ENCODE measurements at regions not wholly inside any gene's neighbourhood (a gene's known extent, or its start where the extent isn't known, plus 50 kb on each side); places are given as distances from the start of the nearest gene placed in this dataset.
"Not testable (repeated sequence)": the region's sequence is repeated elsewhere in the genome, so short reads cannot be mapped to it uniquely, and the experiment has no call there.

DNA sequence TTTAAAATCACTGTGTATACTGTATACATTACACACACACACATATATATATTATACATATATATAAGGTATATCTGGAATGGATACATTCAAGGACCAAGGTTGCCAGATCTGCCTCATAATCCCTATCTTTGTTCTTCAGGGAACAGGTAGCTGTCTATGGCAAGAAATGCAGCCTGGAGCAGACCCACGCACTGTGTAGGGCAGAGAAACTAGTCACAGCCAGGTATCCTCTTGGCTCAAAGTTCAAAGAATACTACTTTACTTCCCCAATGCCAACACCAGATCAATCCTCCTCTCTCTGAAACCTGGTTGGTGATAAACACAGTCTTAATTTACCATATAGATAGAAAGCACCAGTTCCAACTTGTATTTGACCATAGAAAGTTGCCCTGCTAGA, 313.6 kb downstream of the PRELID2 start:
- H3K27ac Mint-ChIP-seq: no peak overlapping the region
- ATAC-seq (replicated peaks): no peak

DNA sequence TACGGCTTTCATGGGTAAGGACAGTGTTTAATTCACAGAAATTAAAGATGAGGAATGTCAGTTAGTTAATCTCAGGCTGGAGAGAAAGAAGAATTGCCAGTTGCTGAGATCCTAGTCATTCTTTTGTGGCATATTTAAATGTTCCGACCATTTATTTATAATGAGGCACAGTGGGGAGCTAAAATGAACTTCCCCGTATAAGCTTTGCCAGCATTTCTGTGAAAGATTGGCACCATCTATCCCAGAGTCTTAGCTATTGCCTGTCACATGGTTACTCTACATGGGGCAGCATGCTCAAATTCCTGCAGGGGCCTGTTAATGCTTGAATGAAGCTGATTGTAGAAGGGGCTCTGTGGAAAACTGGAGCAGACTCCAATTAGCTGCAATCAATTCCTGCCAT, 314.1 kb downstream of the PRELID2 start:
- Mint-ChIP-seq H3K27ac (no peak overlapping the region), H3K4me1 (no peaks in the 10 kb centered on the region), H3K27me3 (no peaks in the 10 kb centered on the region), H3K9me3 (peaks cover 2 to 5% of the 10 kb centered on the region in 2 donors), H3K4me3 (no peak overlapping the region), H3K36me3 (no peaks in the 10 kb centered on the region)
- ATAC-seq (replicated peaks) (no peak), DNase-seq (no peak)

More for the DNA sequence above, 313.6 kb downstream of the PRELID2 start:
- H3K4me3 Mint-ChIP-seq: no peak overlapping the region
- H3K9me3 Mint-ChIP-seq: peaks cover 0 to 5% of the 10 kb centered on the region in 2 donors
- no peaks in the 10 kb centered on the region for H3K36me3 Mint-ChIP-seq
- no peak for DNase-seq
- no peaks in the 10 kb centered on the region for H3K4me1 Mint-ChIP-seq
- no peaks in the 10 kb centered on the region for H3K27me3 Mint-ChIP-seq

DNA sequence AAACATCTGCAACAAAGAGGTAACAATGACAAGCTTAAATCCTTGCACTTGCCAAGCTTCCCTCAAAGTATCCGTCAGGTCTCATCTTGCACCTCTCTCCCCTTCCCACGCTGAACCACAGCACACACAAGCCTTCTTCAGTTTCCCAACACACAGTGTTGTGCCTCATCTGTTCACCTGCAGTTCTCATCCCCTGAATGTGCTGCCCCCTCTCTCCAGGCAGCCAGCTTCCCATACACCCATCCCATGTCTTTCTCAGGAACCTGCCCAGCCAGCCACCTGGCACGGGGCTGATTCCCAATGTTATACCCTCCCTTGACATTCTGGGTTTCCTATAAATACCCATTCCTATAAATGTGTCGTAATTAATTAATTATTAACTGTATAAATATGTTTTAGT, 314.8 kb downstream of the PRELID2 start:
- H3K27ac Mint-ChIP-seq: no peak overlapping the region
- no peaks in the 10 kb centered on the region for H3K27me3 Mint-ChIP-seq
- ATAC-seq (replicated peaks): no peak
- no peak for DNase-seq
- no peaks in the 10 kb centered on the region for H3K36me3 Mint-ChIP-seq
- peaks cover 5 to 6% of the 10 kb centered on the region in 2 donors for H3K9me3 Mint-ChIP-seq
- no peak overlapping the region for H3K4me3 Mint-ChIP-seq
- no peaks in the 10 kb centered on the region for H3K4me1 Mint-ChIP-seq

DNA sequence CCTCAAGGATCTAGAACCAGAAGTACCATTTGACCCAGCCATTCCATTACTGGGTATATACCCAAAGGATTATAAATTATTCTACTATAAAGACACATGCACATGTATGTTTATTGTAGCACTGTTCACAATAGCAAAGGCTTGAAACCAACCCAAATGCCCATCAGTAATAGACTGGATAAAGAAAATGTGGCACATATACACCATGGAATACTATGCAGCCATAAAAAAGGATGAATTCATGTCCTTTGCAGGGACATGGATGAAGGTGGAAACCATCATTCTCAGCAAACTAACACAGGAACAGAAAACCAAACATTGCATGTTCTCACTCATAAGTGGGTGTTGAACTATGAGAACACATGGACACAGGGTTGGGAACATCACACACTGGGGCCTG, 317.6 kb downstream of the PRELID2 start:
- not testable (repeated sequence) for H3K4me1 Mint-ChIP-seq; ATAC-seq (replicated peaks); H3K36me3 Mint-ChIP-seq; H3K27ac Mint-ChIP-seq; H3K4me3 Mint-ChIP-seq; DNase-seq; H3K27me3 Mint-ChIP-seq
- H3K9me3 Mint-ChIP-seq: peaks cover 5 to 13% of the 10 kb centered on the region in 2 donors

DNA sequence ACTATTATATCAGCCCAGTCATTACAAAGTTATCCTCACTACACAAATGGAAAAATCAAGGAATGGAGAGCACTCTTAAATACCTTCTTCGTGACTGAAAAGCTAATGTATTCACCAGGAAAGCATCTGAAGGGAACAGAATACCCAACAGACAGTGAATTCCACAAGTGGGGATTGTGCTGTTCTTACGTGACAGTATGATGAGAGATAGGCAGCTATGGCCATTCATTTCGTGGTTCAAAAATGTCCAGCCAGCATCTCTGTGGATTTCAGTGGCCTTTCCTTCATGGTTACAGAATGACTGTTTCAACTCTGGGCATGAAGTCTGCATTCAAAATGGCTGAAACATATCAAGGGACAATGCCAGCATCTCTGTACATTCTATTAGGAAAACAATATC, 323.8 kb downstream of the PRELID2 start:
- H3K4me3 Mint-ChIP-seq: no peak overlapping the region
- ATAC-seq (replicated peaks) (no peak), DNase-seq (no peak)
- H3K4me1 Mint-ChIP-seq: no peaks in the 10 kb centered on the region
- no peak overlapping the region for H3K27ac Mint-ChIP-seq
- H3K9me3 Mint-ChIP-seq: peaks cover 5 to 10% of the 10 kb centered on the region in 2 donors
- no peaks in the 10 kb centered on the region for H3K36me3 Mint-ChIP-seq
- no peaks in the 10 kb centered on the region for H3K27me3 Mint-ChIP-seq

DNA sequence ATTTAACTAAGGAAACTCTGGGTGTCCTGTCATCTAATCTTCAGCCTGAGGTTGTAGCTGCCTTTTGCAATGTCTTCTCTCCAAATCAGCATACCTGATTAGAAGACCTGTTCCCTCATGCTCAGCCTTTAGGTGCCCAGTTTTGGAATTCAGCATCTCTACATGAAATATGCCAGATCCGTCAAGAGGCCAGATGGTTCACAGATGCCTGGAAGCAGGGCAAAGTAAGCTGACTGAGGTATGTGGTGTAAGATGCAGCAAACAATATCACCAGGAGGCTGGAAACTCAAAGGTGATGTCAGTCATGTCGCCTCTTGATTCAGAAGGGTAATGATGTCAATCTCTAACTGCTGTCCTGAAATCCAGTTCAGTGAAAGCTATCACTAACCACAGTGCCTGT, 324.4 kb downstream of the PRELID2 start:
- no peak overlapping the region for H3K4me3 Mint-ChIP-seq
- DNase-seq (no peak), ATAC-seq (replicated peaks) (no peak)
- H3K9me3 Mint-ChIP-seq: peaks cover under 1 to 9% of the 10 kb centered on the region in 2 donors
- no peaks in the 10 kb centered on the region for H3K4me1 Mint-ChIP-seq
- H3K27me3 Mint-ChIP-seq: no peaks in the 10 kb centered on the region
- H3K27ac Mint-ChIP-seq: no peak overlapping the region
- H3K36me3 Mint-ChIP-seq: no peaks in the 10 kb centered on the region

DNA sequence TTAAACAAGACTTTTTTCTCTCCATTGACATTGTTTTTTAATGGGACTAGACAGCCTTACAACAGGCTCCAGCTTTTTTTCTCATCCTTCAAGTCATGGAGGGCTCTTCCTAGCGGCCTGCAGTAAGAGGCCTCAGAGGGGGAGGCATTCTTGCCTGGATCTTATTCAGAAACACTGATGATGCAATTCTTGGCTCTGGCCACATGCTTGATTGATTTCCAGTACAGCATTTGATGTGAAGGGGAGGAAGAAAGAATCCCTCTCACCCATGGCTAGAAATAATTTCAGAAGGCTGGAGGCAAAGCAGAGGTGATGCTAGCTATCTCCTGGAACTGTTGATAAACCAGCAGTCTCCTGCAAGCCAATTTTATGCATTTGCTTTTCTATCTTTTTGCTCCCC, 324.8 kb downstream of the PRELID2 start:
- ATAC-seq (replicated peaks): no peak
- H3K4me3 Mint-ChIP-seq: no peak overlapping the region
- no peaks in the 10 kb centered on the region for H3K4me1 Mint-ChIP-seq
- H3K27me3 Mint-ChIP-seq: no peaks in the 10 kb centered on the region
- H3K9me3 Mint-ChIP-seq: peaks cover 0 to 9% of the 10 kb centered on the region in 2 donors
- no peaks in the 10 kb centered on the region for H3K36me3 Mint-ChIP-seq
- DNase-seq: no peak
- H3K27ac Mint-ChIP-seq: no peak overlapping the region

DNA sequence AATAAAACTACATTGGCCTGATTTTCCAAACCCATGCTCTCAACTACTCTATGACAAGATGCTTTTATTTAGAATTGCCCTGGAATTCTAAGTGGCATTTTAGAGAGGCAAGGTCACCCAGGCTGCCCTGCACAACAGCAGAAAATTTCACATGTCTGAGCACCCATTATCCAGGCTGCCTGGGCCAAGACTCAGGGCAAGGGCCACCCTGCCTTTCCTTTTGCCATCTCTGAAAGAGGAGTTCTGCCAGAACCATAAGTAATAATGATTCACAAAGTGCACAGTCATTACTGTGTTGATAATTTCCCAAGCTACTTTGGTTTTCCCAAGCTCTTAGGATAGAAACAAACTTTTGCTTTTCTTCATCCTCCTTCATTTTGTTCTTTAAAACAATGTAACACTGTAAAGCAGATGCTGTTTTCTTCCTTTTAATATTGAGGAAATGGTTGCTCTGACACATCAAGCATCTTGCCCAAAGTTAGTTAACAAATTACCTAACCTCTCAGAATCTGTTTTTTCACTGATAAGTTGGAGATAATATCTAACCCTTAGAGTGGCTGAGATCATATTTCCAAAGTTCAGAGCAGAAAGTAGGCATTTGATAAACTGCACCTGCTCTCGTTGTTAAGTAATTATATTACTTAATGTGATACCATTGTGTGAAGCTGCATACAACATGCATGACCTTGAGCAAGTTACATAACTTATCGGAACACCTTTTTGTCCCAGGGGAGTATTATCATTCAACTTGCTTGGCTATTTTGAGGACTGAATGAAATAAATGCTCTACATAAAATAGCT, 325.6 kb downstream of the PRELID2 start:
- Mint-ChIP-seq H3K4me1 (no peaks in the 10 kb centered on the region), H3K27me3 (no peaks in the 10 kb centered on the region), H3K36me3 (no peaks in the 10 kb centered on the region), H3K9me3 (peaks cover 0 to 10% of the 10 kb centered on the region in 2 donors), H3K4me3 (no peak overlapping the region), H3K27ac (no peak overlapping the region)
- ATAC-seq (replicated peaks): no peak
- DNase-seq: no peak

DNA sequence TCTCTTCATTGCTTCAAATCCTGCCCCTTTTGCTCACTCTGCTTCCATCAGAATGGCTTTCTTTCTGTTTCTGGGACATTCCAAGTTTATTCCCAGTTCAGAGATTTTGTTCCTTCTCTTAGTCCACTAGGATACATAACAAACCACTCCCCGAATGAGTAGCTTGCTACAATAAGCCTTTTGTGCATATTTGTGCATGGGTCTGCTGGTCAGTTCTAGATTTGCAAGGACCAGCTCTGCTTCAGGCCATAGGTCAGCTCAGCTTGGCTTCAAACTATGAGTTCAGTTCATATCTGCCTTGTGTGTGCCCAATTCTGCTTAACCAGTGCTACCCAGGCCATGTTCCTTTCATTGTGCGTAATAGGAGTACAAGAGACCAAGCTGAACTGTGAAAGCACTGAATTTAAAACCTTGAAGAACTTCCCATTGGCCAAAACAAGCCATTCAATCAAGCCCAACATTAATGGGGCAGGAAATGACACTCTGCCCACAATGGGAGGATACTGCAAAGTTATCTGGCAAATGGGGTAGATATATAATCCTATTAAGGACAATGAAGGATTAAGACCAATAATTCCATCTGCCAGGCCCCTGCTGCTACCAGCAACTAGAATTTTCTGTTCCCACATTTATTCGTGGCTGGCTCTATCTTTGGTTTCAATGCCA, 328.8 kb downstream of the PRELID2 start:
- Mint-ChIP-seq H3K9me3 (peaks cover 14 to 15% of the 10 kb centered on the region in 2 donors), H3K4me3 (no peak overlapping the region), H3K27me3 (no peaks in the 10 kb centered on the region), H3K4me1 (no peaks in the 10 kb centered on the region), H3K36me3 (no peaks in the 10 kb centered on the region), H3K27ac (no peak overlapping the region)
- ATAC-seq (replicated peaks) (no peak), DNase-seq (no peak)

DNA sequence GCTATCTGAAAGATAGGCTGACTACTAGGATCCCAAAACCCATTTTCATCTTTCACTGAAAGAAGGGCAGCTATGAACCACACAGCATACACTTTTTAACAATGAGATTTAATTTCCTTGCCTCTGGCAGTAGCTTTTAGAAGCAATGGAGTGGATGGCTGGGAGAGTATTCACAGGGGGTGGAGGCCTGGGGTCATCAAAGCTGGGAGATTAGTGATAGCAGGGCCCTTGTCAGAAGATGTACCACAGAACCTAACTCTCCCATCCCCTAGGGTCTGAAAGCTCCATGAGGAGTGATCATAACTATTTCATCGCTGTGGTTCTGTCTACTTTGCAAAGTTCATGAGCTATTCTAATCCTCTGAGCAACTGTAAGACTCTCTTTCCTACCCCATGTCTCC, 332.2 kb downstream of the PRELID2 start:
- ATAC-seq (replicated peaks) (no peak), DNase-seq (no peak)
- no peak overlapping the region for H3K4me3 Mint-ChIP-seq
- no peak overlapping the region for H3K27ac Mint-ChIP-seq
- no peaks in the 10 kb centered on the region for H3K36me3 Mint-ChIP-seq
- H3K27me3 Mint-ChIP-seq: no peaks in the 10 kb centered on the region
- no peaks in the 10 kb centered on the region for H3K4me1 Mint-ChIP-seq
- peaks cover 16 to 23% of the 10 kb centered on the region in 2 donors for H3K9me3 Mint-ChIP-seq

DNA sequence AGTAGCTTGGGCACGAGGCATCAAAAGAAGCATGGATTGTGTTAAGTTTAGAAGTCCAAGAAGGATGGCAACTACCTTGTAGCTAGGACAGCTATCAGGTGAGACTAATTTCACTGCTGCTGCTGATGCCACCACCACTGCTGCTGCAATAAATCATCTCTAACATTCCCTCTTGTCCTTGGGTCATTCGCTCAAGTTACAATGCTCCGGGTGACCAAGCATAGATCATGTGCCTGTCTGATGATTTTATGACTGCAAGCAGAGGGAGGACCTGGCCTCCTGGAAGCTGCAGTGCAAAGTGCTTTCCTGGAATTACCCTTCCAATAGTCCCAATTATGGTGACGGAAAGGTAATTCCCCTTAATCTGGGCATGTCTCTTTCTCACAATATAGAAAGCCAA, 334.4 kb downstream of the PRELID2 start:
- Mint-ChIP-seq H3K27ac (no peak overlapping the region), H3K36me3 (no peaks in the 10 kb centered on the region), H3K4me3 (no peak overlapping the region), H3K4me1 (no peaks in the 10 kb centered on the region), H3K9me3 (peaks cover 16 to 26% of the 10 kb centered on the region in 2 donors), H3K27me3 (no peaks in the 10 kb centered on the region)
- DNase-seq (no peak), ATAC-seq (replicated peaks) (no peak)

DNA sequence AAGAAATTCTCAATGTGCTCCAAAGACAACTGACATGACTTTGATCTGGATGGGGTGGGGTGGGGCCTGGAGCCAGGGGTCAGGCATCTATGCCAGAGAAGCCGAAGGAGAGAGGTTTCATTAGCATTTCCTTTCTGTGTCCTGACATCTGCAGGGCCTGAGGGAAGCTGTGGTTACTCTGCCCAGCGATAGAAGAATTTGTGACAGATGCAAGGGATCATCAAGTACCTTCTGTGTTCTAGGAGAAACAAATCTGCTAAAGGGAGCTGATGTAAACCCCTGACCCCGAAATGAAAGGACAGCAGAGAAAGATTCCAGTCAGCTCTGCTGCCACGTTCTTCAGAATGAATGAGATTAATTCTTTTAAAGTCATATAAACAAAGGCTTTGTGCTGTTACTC, 335.7 kb downstream of the PRELID2 start:
- no peak overlapping the region for H3K27ac Mint-ChIP-seq
- H3K4me3 Mint-ChIP-seq: no peak overlapping the region
- no peaks in the 10 kb centered on the region for H3K27me3 Mint-ChIP-seq
- ATAC-seq (replicated peaks) (no peak), DNase-seq (no peak)
- H3K36me3 Mint-ChIP-seq: no peaks in the 10 kb centered on the region
- peaks cover 17 to 26% of the 10 kb centered on the region in 2 donors for H3K9me3 Mint-ChIP-seq
- no peaks in the 10 kb centered on the region for H3K4me1 Mint-ChIP-seq

DNA sequence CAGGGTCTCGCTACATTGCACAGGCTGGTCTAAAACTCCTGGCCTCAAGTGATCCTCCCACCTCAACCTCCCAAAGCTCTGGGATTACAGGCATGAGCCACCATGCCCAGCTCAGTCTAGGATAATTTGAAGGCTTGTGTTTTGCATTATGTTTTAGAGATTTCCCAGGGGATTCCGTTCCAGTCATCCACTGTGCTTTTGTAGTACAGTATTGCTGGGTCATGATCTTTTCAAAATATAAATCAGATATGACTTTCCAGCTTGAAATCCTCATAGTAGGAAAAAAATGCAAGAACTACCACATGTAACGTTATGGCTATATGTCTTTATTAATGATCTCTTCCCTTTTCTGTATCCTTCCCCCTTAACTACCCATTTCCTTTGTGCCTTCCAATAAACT, 338.1 kb downstream of the PRELID2 start:
- H3K36me3 Mint-ChIP-seq: no peaks in the 10 kb centered on the region
- ATAC-seq (replicated peaks) (no peak), DNase-seq (no peak)
- no peak overlapping the region for H3K27ac Mint-ChIP-seq
- H3K4me1 Mint-ChIP-seq: no peaks in the 10 kb centered on the region
- peaks cover 16 to 23% of the 10 kb centered on the region in 2 donors for H3K9me3 Mint-ChIP-seq
- no peaks in the 10 kb centered on the region for H3K27me3 Mint-ChIP-seq
- no peak overlapping the region for H3K4me3 Mint-ChIP-seq

DNA sequence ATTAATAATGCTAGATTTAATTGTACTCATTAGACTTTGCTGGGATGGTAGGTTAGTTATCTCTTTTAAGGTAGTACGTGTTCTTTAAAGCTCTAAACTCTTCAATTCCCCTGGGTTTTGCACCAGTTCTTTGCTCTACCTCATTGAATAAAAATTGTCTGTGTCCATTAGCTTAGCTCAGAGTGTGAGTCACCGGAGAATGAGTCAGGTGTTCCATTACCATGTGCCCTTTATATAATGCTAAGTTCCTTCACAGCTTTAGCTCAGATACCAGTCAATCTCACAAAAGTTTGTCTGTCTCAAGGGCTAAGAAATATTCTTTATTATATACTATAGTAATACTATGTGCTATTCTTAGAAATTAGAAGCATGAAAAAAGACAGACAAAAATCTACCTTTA, 339.4 kb downstream of the PRELID2 start:
- ATAC-seq (replicated peaks) (no peak), DNase-seq (no peak)
- Mint-ChIP-seq H3K4me3 (no peak overlapping the region), H3K4me1 (no peaks in the 10 kb centered on the region), H3K27ac (no peak overlapping the region), H3K36me3 (no peaks in the 10 kb centered on the region), H3K27me3 (no peaks in the 10 kb centered on the region), H3K9me3 (peaks cover 10 to 17% of the 10 kb centered on the region in 2 donors)

DNA sequence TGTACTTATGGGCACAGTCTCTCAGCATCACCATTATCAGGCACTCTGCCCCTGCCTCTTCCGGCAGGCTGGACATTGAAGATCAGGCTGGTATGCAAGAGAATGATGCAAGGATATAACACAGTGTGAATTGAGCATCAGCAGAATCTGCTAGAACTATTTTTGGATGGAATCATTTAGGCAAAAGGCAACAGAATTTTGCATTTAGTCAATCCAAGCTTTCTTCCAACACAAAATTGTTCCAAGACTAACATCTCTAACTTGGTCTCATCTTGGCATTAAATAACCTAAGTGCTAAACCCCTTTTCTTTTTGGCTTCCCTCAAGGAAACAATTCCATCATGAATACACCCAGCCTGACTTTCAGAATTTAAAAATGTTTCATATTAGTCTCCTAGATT, 339.9 kb downstream of the PRELID2 start:
- Mint-ChIP-seq H3K27me3 (no peaks in the 10 kb centered on the region), H3K27ac (no peak overlapping the region), H3K36me3 (no peaks in the 10 kb centered on the region), H3K4me1 (no peaks in the 10 kb centered on the region), H3K9me3 (peaks cover 9 to 14% of the 10 kb centered on the region in 2 donors), H3K4me3 (no peak overlapping the region)
- DNase-seq (no peak), ATAC-seq (replicated peaks) (no peak)
